ENCODE measurements at regions not wholly inside any gene's neighbourhood (a gene's known extent, or its start where the extent isn't known, plus 50 kb on each side); places are given as distances from the start of the nearest gene placed in this dataset.

- Histone ChIP-seq H3K4me1 (ENCODE audit: control insufficient read depth, insufficient read depth, low read length) (no peaks in the 10 kb centered on the region), H4K20me1 (ENCODE audit: control insufficient read depth, insufficient read depth) (no peaks in the 10 kb centered on the region), H3K9me3 (replicated peaks; ENCODE audit: control insufficient read depth, insufficient read depth, low read length) (no peaks in the 10 kb centered on the region), H3K79me2 (ENCODE audit: control insufficient read depth, insufficient read depth, low read length) (no peaks in the 10 kb centered on the region), H3K27ac (ENCODE audit: control insufficient read depth, insufficient read depth) (no peak overlapping the region), H3K9ac (ENCODE audit: control insufficient read depth, insufficient read depth, low read length) (no peak overlapping the region), H3K36me3 (ENCODE audit: control insufficient read depth in 2 of 2, insufficient read depth in 2 of 2, low read length in 1 of 2) (no peaks in the 10 kb centered on the region), H3K27me3 (replicated peaks in 1 of 2; ENCODE audit: control insufficient read depth in 2 of 2, insufficient read depth in 2 of 2, low read length in 1 of 2) (no peaks in the 10 kb centered on the region), H2AFZ (ENCODE audit: control insufficient read depth, low read depth, low read length) (no peak overlapping the region), H3K4me2 (ENCODE audit: control insufficient read depth, insufficient read depth) (no peak overlapping the region), H3K4me3 (no peak overlapping the region)
- intact Hi-C loops (cut with micrococcal nuclease; ENCODE audit: unreplicated experiment): no loop called here
- ATAC-seq (no peak), DNase-seq (ENCODE audit: low read depth, low spot score) (no peak), FAIRE-seq (no peak)
- BruUV-seq (replicated peaks): no TSS peak
- TF ChIP-seq MTA3 (IDR thresholded peaks at IDR 0.05; ENCODE audit: borderline replicate concordance, low read length): no peak
- ChIA-PET POLR2A (no interaction called here), RAD21 (ENCODE audit: unreplicated experiment) (no interaction called here), SMC1A (ENCODE audit: uncharacterized antibody, unreplicated experiment) (no interaction called here), CTCF (interaction anchor here (1.3 kb wide), 1 partner anchor 11 kb away, joined by 4 read pairs; no protein-coding TSS in a partner anchor)
- in situ Hi-C loops (cut with MboI): no loop called here
- 68% methylated on average over 5 of the region's 5 CpGs for WGBS (ENCODE audit: insufficient coverage, insufficient replicate concordance, low lambda C conversion rate, missing lambda C conversion rate)
Observed at GRCh38 chr4:83759611-83760010, 223.7 kb downstream of the GPAT3 start.

- in situ Hi-C loops (cut with MboI): no loop called here
- H3K79me2 ChIP-seq (ENCODE audit: control insufficient read depth, insufficient read depth, low read length): no peaks in the 10 kb centered on the region
- no peaks in the 10 kb centered on the region for H4K20me1 ChIP-seq (ENCODE audit: control insufficient read depth, insufficient read depth)
- ATAC-seq (no peak), DNase-seq (ENCODE audit: low read depth, low spot score) (no peak), FAIRE-seq (no peak)
- ChIA-PET SMC1A (ENCODE audit: uncharacterized antibody, unreplicated experiment) (no interaction called here), POLR2A (no interaction called here), CTCF (no interaction called here), RAD21 (ENCODE audit: unreplicated experiment) (no interaction called here)
- no peak overlapping the region for H3K4me2 ChIP-seq (ENCODE audit: control insufficient read depth, insufficient read depth)
- no peaks in the 10 kb centered on the region for H3K36me3 ChIP-seq (ENCODE audit: control insufficient read depth in 2 of 2, insufficient read depth in 2 of 2, low read length in 1 of 2)
- H3K9me3 ChIP-seq (replicated peaks; ENCODE audit: control insufficient read depth, insufficient read depth, low read length): no peaks in the 10 kb centered on the region
- BruUV-seq (replicated peaks): no TSS peak
- H2AFZ ChIP-seq (ENCODE audit: control insufficient read depth, low read depth, low read length): no peak overlapping the region
- H3K4me1 ChIP-seq (ENCODE audit: control insufficient read depth, insufficient read depth, low read length): no peaks in the 10 kb centered on the region
- H3K27ac ChIP-seq (ENCODE audit: control insufficient read depth, insufficient read depth): no peak overlapping the region
- WGBS (ENCODE audit: insufficient coverage, insufficient replicate concordance, low lambda C conversion rate, missing lambda C conversion rate): 0% methylated on average over 1 of the region's 1 CpG
- intact Hi-C loops (cut with micrococcal nuclease; ENCODE audit: unreplicated experiment): no loop called here
- H3K4me3 ChIP-seq: no peak overlapping the region
- no peak overlapping the region for H3K9ac ChIP-seq (ENCODE audit: control insufficient read depth, insufficient read depth, low read length)
- H3K27me3 ChIP-seq (replicated peaks in 1 of 2; ENCODE audit: control insufficient read depth in 2 of 2, insufficient read depth in 2 of 2, low read length in 1 of 2): no peaks in the 10 kb centered on the region
- TF ChIP-seq, protein P1, sequence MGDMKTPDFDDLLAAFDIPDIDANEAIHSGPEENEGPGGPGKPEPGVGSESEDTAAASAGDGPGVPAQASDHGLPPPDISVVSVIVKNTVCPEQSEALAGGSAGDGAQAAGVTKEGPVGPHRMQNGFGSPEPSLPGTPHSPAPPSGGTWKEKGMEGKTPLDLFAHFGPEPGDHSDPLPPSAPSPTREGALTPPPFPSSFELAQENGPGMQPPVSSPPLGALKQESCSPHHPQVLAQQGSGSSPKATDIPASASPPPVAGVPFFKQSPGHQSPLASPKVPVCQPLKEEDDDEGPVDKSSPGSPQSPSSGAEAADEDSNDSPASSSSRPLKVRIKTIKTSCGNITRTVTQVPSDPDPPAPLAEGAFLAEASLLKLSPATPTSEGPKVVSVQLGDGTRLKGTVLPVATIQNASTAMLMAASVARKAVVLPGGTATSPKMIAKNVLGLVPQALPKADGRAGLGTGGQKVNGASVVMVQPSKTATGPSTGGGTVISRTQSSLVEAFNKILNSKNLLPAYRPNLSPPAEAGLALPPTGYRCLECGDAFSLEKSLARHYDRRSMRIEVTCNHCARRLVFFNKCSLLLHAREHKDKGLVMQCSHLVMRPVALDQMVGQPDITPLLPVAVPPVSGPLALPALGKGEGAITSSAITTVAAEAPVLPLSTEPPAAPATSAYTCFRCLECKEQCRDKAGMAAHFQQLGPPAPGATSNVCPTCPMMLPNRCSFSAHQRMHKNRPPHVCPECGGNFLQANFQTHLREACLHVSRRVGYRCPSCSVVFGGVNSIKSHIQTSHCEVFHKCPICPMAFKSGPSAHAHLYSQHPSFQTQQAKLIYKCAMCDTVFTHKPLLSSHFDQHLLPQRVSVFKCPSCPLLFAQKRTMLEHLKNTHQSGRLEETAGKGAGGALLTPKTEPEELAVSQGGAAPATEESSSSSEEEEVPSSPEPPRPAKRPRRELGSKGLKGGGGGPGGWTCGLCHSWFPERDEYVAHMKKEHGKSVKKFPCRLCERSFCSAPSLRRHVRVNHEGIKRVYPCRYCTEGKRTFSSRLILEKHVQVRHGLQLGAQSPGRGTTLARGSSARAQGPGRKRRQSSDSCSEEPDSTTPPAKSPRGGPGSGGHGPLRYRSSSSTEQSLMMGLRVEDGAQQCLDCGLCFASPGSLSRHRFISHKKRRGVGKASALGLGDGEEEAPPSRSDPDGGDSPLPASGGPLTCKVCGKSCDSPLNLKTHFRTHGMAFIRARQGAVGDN (IDR thresholded peaks at IDR 0.05): no peak
- TF ChIP-seq NR2C2 (IDR thresholded peaks at IDR 0.05; ENCODE audit: borderline replicate concordance, control insufficient read depth, insufficient read length, low read depth) (no peak), BRCA1 (IDR thresholded peaks at IDR 0.05; ENCODE audit: low read depth, low read length) (no peak), ZNF207 (IDR thresholded peaks at IDR 0.05; ENCODE audit: borderline replicate concordance) (no peak), POLR2AphosphoS5 (IDR thresholded peaks at IDR 0.05; ENCODE audit: low read length) (no peak), FOXM1 (IDR thresholded peaks at IDR 0.05; ENCODE audit: low read depth, low read length) (no peak), RUNX3 (IDR thresholded peaks at IDR 0.05; ENCODE audit: low read length) (no peak), ZBTB33 (IDR thresholded peaks at IDR 0.05) (no peak), RELA (IDR thresholded peaks at IDR 0.05; ENCODE audit: borderline replicate concordance, partially characterized antibody) (no peak), ZNF217 (IDR thresholded peaks at IDR 0.05) (no peak), CREB1 (IDR thresholded peaks at IDR 0.05; ENCODE audit: low read depth) (no peak), TBL1XR1 (IDR thresholded peaks at IDR 0.05; ENCODE audit: low read depth, low read length) (no peak)
Observed at GRCh38 chr4:83758285-83758684, 222.4 kb downstream of the GPAT3 start.
